Bronchial epithelial cell (primary cell): ENCODE measurements at regions not wholly inside any gene's neighbourhood (a gene's known extent, or its start where the extent isn't known, plus 50 kb on each side); places are given as distances from the start of the nearest gene placed in this dataset.

ENCODE experiments used
- DNase-seq: peaks from one replicate; pipeline ENCODE4 v3.0.0-alpha.2; 2010; ENCODE audit warnings: low read depth
- FAIRE-seq: peaks from 2 replicates; lab custom pipeline; 2011; peaks lifted over from hg19 to GRCh38; lab: Jason Lieb, UNC
- H3K27me3 ChIP-seq: 2 replicates; pipeline ENCODE4 v1.5.1; 2011; ENCODE audit warnings: low read length; ENCODE audit not compliant: control insufficient read depth, insufficient read depth
- H3K36me3 ChIP-seq: 2 replicates; pipeline ENCODE4 v1.5.1; 2011; ENCODE audit warnings: low read length; ENCODE audit not compliant: control insufficient read depth, insufficient read depth
- H3K4me3 ChIP-seq: 2 replicates; pipeline ENCODE4 v1.5.1; 2011; ENCODE audit warnings: mild to moderate bottlenecking, low read depth, low read length, control low read depth
- TF ChIP-seq, protein P1 (sequence below): IDR thresholded peaks from 2 replicates; pipeline ENCODE4 v1.5.1; 2011; ENCODE audit warnings: mild to moderate bottlenecking, moderate library complexity, low read length, control low read depth, inconsistent platforms; ENCODE audit not compliant: insufficient read depth, severe bottlenecking

DNA sequence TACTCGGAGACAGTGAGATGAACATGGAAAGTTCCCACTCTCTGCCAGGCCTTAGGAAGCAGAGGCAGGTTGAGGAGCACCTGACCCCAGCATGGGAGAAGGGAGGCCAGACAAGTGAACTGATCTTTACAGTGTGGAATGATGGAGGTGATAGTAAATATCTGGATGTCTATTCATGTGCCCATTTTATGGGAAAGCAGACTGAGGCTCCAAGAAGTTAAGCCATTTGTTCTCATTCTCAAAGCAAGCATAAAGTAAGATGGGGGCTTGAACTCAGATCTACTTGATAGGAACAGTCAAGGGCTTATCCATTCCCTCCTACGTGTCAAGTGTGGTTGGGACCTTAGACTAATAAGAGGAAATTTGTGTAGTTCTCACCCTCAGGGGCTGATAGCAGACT is 461.5 kb downstream of the MN1 start:
- Histone ChIP-seq H3K36me3 (no peaks in the 10 kb centered on the region), H3K4me3 (no peak overlapping the region), H3K27me3 (no peaks in the 10 kb centered on the region)
- TF ChIP-seq, protein P1, sequence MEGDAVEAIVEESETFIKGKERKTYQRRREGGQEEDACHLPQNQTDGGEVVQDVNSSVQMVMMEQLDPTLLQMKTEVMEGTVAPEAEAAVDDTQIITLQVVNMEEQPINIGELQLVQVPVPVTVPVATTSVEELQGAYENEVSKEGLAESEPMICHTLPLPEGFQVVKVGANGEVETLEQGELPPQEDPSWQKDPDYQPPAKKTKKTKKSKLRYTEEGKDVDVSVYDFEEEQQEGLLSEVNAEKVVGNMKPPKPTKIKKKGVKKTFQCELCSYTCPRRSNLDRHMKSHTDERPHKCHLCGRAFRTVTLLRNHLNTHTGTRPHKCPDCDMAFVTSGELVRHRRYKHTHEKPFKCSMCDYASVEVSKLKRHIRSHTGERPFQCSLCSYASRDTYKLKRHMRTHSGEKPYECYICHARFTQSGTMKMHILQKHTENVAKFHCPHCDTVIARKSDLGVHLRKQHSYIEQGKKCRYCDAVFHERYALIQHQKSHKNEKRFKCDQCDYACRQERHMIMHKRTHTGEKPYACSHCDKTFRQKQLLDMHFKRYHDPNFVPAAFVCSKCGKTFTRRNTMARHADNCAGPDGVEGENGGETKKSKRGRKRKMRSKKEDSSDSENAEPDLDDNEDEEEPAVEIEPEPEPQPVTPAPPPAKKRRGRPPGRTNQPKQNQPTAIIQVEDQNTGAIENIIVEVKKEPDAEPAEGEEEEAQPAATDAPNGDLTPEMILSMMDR, result no peak
- FAIRE-seq (no peak), DNase-seq (no peak)

DNA sequence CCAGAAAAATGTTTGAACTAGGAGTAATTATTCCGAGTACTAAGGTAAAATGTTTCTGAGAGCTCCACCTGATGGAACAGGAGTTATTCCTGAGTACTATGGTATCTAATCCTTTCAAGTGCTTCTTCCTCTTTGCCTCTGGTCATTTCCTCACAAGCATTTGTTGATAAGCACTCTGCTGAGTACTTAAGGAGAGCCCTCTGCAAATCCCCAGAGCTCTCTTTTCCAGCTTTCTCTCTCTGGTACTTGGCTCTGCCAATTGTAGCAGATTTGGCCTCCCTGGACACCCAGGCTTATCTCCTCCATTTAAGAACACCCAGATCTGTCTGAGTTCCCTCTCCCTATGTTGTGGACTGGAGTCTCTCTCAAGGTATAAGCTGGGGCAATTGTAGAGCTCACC is 457.0 kb downstream of the MN1 start:
- FAIRE-seq, result no peak

DNA sequence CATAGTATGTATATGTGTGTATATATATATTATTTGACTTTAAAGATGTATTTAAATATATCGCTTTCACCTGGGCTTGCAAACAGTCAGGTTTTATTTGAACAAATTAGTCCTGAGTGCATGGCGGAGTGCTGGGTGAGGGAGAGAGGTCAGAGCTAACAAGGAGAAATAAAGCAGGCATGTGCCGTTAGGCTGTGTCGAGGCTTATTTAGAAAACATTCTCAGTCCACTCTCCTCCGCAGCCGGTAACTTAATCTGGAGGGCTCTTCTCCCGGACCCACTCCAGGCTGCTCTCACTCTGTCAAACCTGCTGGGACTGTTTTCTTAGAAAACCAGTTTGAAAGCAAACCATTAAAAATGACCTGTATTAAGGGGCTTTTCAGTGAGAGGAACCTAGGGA is 455.9 kb downstream of the MN1 start:
- Histone ChIP-seq H3K4me3 (no peak overlapping the region), H3K27me3 (no peaks in the 10 kb centered on the region), H3K36me3 (no peaks in the 10 kb centered on the region)
- TF ChIP-seq, protein P1, result no peak
- FAIRE-seq (no peak), DNase-seq (no peak)

More for the DNA sequence above, 457.0 kb downstream of the MN1 start:
- no peak overlapping the region for H3K4me3 ChIP-seq
- no peak for DNase-seq
- H3K27me3 ChIP-seq, result no peaks in the 10 kb centered on the region
- H3K36me3 ChIP-seq, result no peaks in the 10 kb centered on the region
- TF ChIP-seq, protein P1, result no peak

DNA sequence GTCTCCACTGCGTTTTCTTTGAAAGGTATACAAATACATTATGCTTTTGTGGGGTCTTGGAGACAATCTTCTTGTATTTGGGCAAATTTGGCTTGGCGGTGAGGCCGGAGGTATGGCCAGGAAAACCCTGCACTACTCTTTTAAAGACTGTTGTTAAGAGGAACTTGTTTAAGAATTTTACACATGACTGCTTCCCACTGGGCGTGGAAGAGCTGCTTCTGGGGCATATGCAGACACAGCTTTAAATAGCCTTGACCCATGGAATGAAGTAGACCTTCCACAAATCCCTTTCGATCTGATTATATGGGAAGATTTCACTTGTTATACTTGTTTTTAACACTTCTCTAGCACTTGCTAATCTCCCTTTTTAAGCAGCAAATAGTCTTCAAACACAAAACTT is 453.6 kb downstream of the MN1 start:
- Histone ChIP-seq H3K36me3 (no peaks in the 10 kb centered on the region), H3K27me3 (no peaks in the 10 kb centered on the region), H3K4me3 (no peak overlapping the region)
- no peak for DNase-seq
- no peak for FAIRE-seq
- TF ChIP-seq, protein P1, result no peak

DNA sequence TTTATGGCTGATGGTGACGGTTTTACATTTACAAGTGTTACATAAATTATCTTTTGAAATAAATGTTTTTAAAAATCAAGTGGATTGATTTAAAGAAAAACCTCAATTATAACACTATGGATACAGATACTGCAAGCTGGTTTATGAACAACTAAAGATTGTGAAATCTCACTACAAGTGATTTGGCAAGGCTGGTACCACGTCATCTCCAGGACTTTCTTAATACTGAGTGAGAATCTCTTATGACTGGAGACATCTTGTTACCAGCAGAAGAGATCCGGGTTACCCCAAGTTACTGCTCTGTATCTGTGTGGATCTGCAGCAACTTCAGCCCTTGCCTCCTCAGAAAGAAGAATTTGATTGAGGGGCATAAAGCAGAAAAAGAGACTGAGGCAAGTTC is 452.9 kb downstream of the MN1 start:
- FAIRE-seq, result no peak
- TF ChIP-seq, protein P1, result no peak
- Histone ChIP-seq H3K4me3 (no peak overlapping the region), H3K36me3 (no peaks in the 10 kb centered on the region), H3K27me3 (no peaks in the 10 kb centered on the region)
- DNase-seq, result peak; percentile 68

DNA sequence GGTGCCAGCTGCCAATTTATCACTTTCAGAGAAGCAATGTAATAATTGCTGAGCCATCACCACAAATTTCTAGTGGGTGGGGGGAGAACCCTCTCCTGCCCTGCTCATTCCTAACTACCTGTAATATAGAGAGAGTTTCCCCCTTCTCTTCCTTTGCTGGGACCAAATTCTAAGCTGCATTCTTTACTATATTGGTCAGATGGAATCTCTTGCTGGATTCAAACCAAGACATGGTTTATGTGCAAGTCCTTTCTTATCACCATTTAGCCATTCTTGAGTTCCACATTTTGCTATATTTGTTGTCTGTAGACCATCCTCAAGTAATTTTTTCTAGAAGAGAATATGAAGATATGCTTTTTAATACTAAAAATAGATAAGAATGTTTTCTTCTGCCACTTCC is 452.1 kb downstream of the MN1 start:
- TF ChIP-seq, protein P1, result no peak
- Histone ChIP-seq H3K4me3 (no peak overlapping the region), H3K27me3 (no peaks in the 10 kb centered on the region), H3K36me3 (no peaks in the 10 kb centered on the region)
- FAIRE-seq (no peak), DNase-seq (no peak)
